Brain microvascular endothelial cell (primary cell): ENCODE measurements at regions not wholly inside any gene's neighbourhood (a gene's known extent, or its start where the extent isn't known, plus 50 kb on each side); places are given as distances from the start of the nearest gene placed in this dataset.

Experiments
- DNase-seq: peaks from one replicate; pipeline ENCODE4 v3.0.0-alpha.2; 2020
- H3K27ac ChIP-seq: fragments of 250-450 bp; sonication (Bioruptor Pico); 2 replicates; pipeline ENCODE4 v1.5.1; 2020; ENCODE audit warnings: mild to moderate bottlenecking, moderate library complexity
- H3K27me3 ChIP-seq: fragments of 250-450 bp; sonication (Bioruptor Pico); replicated peaks from 2 replicates; pipeline ENCODE4 v1.5.1; 2020; ENCODE audit warnings: mild to moderate bottlenecking
- H3K36me3 ChIP-seq: fragments of 250-450 bp; sonication (Bioruptor Pico); replicated peaks from 2 replicates; pipeline ENCODE4 v1.5.1; 2020; ENCODE audit warnings: mild to moderate bottlenecking
- H3K4me3 ChIP-seq: 2 replicates; pipeline ENCODE4 v1.5.1; 2011; ENCODE audit warnings: low read depth, mild to moderate bottlenecking, control low read depth, low read length, moderate library complexity
- in situ Hi-C: cut with HindIII; loops from 2 replicates; pipeline ENCODE4 v1.10.0; 2017; ENCODE audit warnings: low sequenced_read_pairs, low pct_ligation_motif_present
- TF ChIP-seq, protein P1 (sequence below): IDR thresholded peaks from 2 replicates; pipeline ENCODE4 v1.5.1; 2011; ENCODE audit warnings: low read depth, mild to moderate bottlenecking, moderate library complexity, low read length, control low read depth, inconsistent platforms; ENCODE audit errors: missing control alignments

GRCh38 chr3:115217678-115218451, 70.8 kb upstream of the ZBTB20 start:
- no peaks in the 10 kb centered on the region for H3K36me3 ChIP-seq
- DNase-seq: peak; percentile 70
- in situ Hi-C loops: loop anchor here (25.0 kb wide), 2 partner anchors 444 to 594 kb away; no protein-coding TSS in a partner anchor
- H3K27me3 ChIP-seq: no peaks in the 10 kb centered on the region
- no peak overlapping the region for H3K4me3 ChIP-seq
- peak overlapping the region; percentile 77 for H3K27ac ChIP-seq
- TF ChIP-seq, protein P1, sequence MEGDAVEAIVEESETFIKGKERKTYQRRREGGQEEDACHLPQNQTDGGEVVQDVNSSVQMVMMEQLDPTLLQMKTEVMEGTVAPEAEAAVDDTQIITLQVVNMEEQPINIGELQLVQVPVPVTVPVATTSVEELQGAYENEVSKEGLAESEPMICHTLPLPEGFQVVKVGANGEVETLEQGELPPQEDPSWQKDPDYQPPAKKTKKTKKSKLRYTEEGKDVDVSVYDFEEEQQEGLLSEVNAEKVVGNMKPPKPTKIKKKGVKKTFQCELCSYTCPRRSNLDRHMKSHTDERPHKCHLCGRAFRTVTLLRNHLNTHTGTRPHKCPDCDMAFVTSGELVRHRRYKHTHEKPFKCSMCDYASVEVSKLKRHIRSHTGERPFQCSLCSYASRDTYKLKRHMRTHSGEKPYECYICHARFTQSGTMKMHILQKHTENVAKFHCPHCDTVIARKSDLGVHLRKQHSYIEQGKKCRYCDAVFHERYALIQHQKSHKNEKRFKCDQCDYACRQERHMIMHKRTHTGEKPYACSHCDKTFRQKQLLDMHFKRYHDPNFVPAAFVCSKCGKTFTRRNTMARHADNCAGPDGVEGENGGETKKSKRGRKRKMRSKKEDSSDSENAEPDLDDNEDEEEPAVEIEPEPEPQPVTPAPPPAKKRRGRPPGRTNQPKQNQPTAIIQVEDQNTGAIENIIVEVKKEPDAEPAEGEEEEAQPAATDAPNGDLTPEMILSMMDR: peak; percentile 67

DNA sequence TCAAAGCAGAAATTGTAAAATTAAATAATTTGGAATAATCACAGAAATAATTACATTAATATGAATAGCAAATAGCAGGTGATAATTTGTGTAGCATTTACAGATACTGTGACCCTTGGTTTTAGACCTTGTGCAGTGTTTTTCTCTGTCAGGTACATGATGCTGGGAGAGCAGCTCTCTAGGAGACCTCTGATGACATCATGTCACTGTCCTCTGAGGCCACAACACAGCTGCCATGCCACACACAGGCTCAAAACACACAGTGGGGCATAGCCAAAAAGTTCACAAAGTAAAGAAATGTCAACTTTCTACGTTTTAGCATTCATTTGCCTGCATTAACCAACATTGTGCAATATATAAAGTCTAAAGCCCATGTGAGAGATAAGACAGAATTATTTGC, 71.8 kb upstream of the ZBTB20 start:
- Histone ChIP-seq H3K36me3 (no peaks in the 10 kb centered on the region), H3K4me3 (no peak overlapping the region), H3K27ac (no peak overlapping the region), H3K27me3 (no peaks in the 10 kb centered on the region)
- in situ Hi-C loops: loop anchor here (25.0 kb wide), 2 partner anchors 443 to 593 kb away; no protein-coding TSS in a partner anchor
- TF ChIP-seq, protein P1: no peak
- no peak for DNase-seq

DNA sequence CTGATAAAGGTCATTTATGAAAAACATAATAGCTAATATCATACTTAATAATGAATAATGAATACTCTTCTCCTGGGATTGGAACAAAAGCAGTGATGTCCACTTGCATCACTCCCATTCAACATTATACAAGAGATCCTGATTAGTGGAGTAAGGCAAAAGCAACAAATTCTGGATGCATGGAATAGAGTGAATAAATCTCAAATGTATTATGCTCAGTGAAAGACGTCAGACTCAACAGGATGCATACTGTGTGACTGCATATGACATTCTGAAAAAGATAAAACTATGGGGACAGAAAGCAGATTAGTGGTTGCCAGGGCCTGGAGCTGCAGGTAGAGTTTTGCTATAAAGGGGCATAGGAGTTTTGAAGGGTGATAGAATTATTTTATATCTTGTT, 77.6 kb upstream of the ZBTB20 start:
- no peak for DNase-seq
- no peaks in the 10 kb centered on the region for H3K27me3 ChIP-seq
- in situ Hi-C loops: loop anchor here (25.0 kb wide), 2 partner anchors 438 to 588 kb away; no protein-coding TSS in a partner anchor
- H3K27ac ChIP-seq: no peak overlapping the region
- H3K4me3 ChIP-seq: no peak overlapping the region
- TF ChIP-seq, protein P1: no peak
- H3K36me3 ChIP-seq: no peaks in the 10 kb centered on the region

- H3K27ac ChIP-seq: peak overlapping the region; percentile 56
- no peak overlapping the region for H3K4me3 ChIP-seq
- H3K27me3 ChIP-seq: no peaks in the 10 kb centered on the region
- DNase-seq: no peak
- TF ChIP-seq, protein P1: no peak
- in situ Hi-C loops: no loop called here
- no peaks in the 10 kb centered on the region for H3K36me3 ChIP-seq
These were observed 79.9 kb upstream of the ZBTB20 start for GRCh38 chr3:115226844-115227445.

- Histone ChIP-seq H3K36me3 (no peaks in the 10 kb centered on the region), H3K27me3 (no peaks in the 10 kb centered on the region), H3K4me3 (no peak overlapping the region), H3K27ac (peak overlapping the region; percentile 56)
- DNase-seq: no peak
- TF ChIP-seq, protein P1: no peak
- in situ Hi-C loops: no loop called here
These were observed 80.4 kb upstream of the ZBTB20 start for GRCh38 chr3:115227461-115227860.
